GM21367 (cell line): ENCODE measurements at regions not wholly inside any gene's neighbourhood (a gene's known extent, or its start where the extent isn't known, plus 50 kb on each side); places are given as distances from the start of the nearest gene placed in this dataset.
"Not testable (repeated sequence)": the region's sequence is repeated elsewhere in the genome, so short reads cannot be mapped to it uniquely, and the experiment has no call there.

Experiments
- ATAC-seq: cut with Tn5 transposase; IDR thresholded peaks from one replicate; pipeline ENCODE4 v1.9.1; 2021; ENCODE audit not compliant: unreplicated experiment

- no peak for ATAC-seq
Measured at GRCh38 chr10:35963685-35964084, 321.6 kb upstream of the FZD8 start.

- no peak for ATAC-seq
Measured at GRCh38 chr10:35961501-35961900, 319.4 kb upstream of the FZD8 start.

GRCh38 chr10:35959252-35959651 lies 317.2 kb upstream of the FZD8 start:
- no peak for ATAC-seq

GRCh38 chr10:35958609-35959008 lies 316.5 kb upstream of the FZD8 start:
- ATAC-seq = not testable (repeated sequence)

- ATAC-seq = no peak
Measured at GRCh38 chr10:35950701-35951100, 308.6 kb upstream of the FZD8 start.

GRCh38 chr10:35950226-35950625 lies 308.1 kb upstream of the FZD8 start:
- ATAC-seq = no peak

- ATAC-seq = no peak
Measured at GRCh38 chr10:35949811-35950211, 307.7 kb upstream of the FZD8 start.

- no peak for ATAC-seq
Measured at GRCh38 chr10:35946556-35946955, 304.5 kb upstream of the FZD8 start.

- ATAC-seq = no peak
Measured at GRCh38 chr10:35942057-35942456, 300.0 kb upstream of the FZD8 start.

- no peak for ATAC-seq
Measured at GRCh38 chr10:35940141-35941041, 298.3 kb upstream of the FZD8 start.

GRCh38 chr10:35938160-35938559 lies 296.1 kb upstream of the FZD8 start:
- ATAC-seq = no peak

- ATAC-seq = no peak
Measured at GRCh38 chr10:35937546-35937945, 295.4 kb upstream of the FZD8 start.

- no peak for ATAC-seq
Measured at GRCh38 chr10:35934642-35934995, 292.5 kb upstream of the FZD8 start.

- no peak for ATAC-seq
Measured at GRCh38 chr10:35933940-35934641, 292.0 kb upstream of the FZD8 start.

GRCh38 chr10:35933491-35933890 lies 291.4 kb upstream of the FZD8 start:
- no peak for ATAC-seq

- not testable (repeated sequence) for ATAC-seq
Measured at GRCh38 chr10:35929962-35930361, 287.9 kb upstream of the FZD8 start.

GRCh38 chr10:35928748-35929147 lies 286.7 kb upstream of the FZD8 start:
- ATAC-seq = no peak

GRCh38 chr10:35927990-35928488 lies 285.9 kb upstream of the FZD8 start:
- no peak for ATAC-seq

GRCh38 chr10:35927341-35927740 lies 285.2 kb upstream of the FZD8 start:
- no peak for ATAC-seq

- no peak for ATAC-seq
Measured at GRCh38 chr10:35926846-35927245, 284.8 kb upstream of the FZD8 start.

GRCh38 chr10:35925493-35925892 lies 283.4 kb upstream of the FZD8 start:
- ATAC-seq = no peak

GRCh38 chr10:35924759-35925158 lies 282.7 kb upstream of the FZD8 start:
- no peak for ATAC-seq
